Fibroblast of villous mesenchyme (primary cell): ENCODE measurements at regions not wholly inside any gene's neighbourhood (a gene's known extent, or its start where the extent isn't known, plus 50 kb on each side); places are given as distances from the start of the nearest gene placed in this dataset.
"Not testable (repeated sequence)": the region's sequence is repeated elsewhere in the genome, so short reads cannot be mapped to it uniquely, and the experiment has no call there.

Experiments used
- DNase-seq: peaks from one replicate; pipeline ENCODE4 v3.0.0-alpha.2; 2010; ENCODE audit warnings: low read depth
- H3K4me3 ChIP-seq: 2 replicates; pipeline ENCODE4 v1.5.1; 2011; ENCODE audit warnings: low read depth, mild to moderate bottlenecking, low read length
- CTCF ChIP-seq: IDR thresholded peaks from 2 replicates; pipeline ENCODE4 v1.5.1; 2012; ENCODE audit warnings: low read depth, mild to moderate bottlenecking, low read length; ENCODE audit not compliant: insufficient read depth

DNA sequence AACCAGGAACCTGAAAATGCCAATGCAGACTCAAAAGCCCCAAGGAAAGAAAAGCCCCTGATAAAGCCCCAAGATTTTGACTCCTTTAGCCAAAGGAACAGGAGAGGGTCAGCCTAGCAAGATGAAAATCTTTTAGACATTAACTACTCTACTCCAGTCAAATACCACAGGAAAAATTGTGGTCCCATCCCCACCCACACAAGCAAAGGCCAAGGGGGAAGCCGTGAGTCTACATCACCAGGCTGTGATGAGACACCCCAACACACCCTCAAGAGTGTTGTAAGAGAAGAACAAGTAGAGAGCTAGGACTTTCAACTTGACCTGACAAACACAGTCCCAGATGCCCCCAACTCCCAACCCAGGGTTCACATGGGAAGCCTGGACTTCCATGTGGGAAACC lies 192.8 kb upstream of the NR5A2 start:
- no peak overlapping the region for H3K4me3 ChIP-seq
- DNase-seq, result no peak
- no peak for TF ChIP-seq CTCF

DNA sequence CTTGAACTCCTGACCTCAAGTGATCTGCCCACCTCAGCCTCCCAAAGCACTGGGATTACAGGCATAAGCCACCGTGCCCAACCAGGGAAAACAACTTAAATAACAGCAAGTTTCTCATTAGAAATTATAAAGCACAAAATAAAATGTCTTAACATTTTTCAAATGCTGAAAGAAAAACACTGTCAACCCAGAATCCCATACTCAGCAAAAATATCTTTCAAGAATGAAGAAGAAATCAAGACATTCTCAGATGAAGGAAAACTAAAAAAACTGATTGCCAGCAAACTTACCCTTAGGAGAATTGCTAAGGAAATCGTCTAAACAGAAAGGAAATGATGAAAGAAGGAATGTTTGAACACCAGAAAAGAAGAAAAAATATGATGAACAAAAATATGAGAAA lies 191.1 kb upstream of the NR5A2 start:
- DNase-seq, result no peak
- no peak for TF ChIP-seq CTCF

DNA sequence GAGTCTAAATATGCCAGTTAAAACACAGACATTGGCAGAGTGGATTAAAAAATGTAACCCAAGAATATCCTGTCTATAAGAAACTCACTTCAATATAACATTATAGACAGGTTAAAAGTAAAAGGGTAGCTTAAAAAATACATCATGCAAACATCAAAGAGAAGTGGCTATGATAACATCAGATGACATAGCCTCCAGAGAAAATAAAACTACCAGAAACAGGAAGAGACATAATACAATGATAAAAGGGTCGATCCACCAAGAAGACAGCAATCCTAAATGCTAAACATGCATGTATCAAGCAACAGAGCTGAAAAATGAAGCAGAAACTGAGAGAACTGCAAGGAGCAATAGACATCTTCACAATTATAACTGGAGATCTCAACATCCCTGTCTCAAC lies 190.2 kb upstream of the NR5A2 start:
- no peak for DNase-seq
- H3K4me3 ChIP-seq, result no peak overlapping the region
- TF ChIP-seq CTCF, result no peak

More for the DNA sequence above, 191.1 kb upstream of the NR5A2 start:
- H3K4me3 ChIP-seq, result no peak overlapping the region

- not testable (repeated sequence) for H3K4me3 ChIP-seq, DNase-seq
Measured at GRCh38 chr1:199839608-199840007, 187.9 kb upstream of the NR5A2 start.

DNA sequence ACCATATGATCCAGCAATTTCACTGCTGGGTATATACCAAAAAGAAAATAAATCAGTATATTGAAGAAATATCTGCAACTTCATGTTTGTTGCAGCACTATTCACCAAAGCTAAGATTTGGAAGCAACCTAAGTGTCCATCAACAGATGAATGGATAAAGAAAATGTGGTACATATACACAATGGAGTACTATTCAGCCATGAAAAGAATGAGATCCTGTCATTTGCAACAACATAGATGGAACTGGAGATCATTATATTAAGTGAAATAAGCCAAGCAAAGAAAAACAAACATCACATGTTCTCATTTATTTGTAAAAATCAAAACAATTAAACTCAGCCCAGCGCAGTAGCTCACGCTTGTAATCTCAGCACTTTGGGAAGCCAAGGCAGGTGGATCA lies 184.4 kb upstream of the NR5A2 start:
- not testable (repeated sequence) for H3K4me3 ChIP-seq, DNase-seq

DNA sequence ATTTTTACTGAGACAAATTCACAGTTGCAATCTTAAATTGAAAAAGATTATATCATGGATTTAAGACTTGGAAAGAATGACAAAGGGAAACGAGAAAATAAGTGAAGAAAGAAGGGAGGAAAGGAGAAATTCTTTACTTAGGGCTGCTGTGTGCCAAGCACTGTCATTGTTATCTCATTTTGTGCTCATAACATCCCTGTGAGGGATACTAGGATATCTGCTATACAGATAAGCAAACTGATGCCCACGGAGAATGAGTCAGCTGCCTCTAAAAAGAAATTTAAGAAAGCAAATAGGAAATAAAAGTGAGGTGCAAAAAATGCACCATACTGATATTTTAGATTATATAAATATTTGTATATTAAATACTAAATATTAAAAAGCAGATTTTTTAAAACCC lies 183.6 kb upstream of the NR5A2 start:
- TF ChIP-seq CTCF, result no peak
- DNase-seq, result peak; percentile 14
- H3K4me3 ChIP-seq, result no peak overlapping the region

DNA sequence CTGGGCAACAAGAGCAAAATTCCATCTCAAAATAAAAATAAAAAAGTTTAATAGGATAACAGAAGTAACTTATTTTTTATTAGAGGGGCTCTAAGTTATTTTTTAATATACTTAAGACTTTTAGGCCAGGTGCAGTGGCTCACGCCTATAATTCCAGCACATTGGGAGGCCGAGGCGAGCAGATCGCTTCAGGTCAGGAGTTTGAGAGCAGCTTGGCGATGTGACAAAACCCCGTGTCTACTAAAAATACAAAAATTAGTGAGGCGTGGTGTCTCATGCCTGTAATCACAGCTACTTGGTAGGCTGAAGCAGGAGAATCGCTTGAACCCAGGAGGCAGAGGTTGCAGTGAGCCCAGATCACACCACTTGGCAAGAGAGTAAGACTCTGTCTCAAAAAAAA lies 180.5 kb upstream of the NR5A2 start:
- DNase-seq, result no peak
- H3K4me3 ChIP-seq, result no peak overlapping the region

More for the DNA sequence above, 180.5 kb upstream of the NR5A2 start:
- TF ChIP-seq CTCF, result no peak
